Body of pancreas (tissue), 4 donors: ENCODE measurements at regions not wholly inside any gene's neighbourhood (a gene's known extent, or its start where the extent isn't known, plus 50 kb on each side); places are given as distances from the start of the nearest gene placed in this dataset.
"Not testable (repeated sequence)": the region's sequence is repeated elsewhere in the genome, so short reads cannot be mapped to it uniquely, and the experiment has no call there.

Experiments
- ATAC-seq: fragments of 150-250 bp; one replicate; pipeline ENCODE4 v1.9.1; 2016
- DNase-seq, 4 donors: peaks; one replicate each; pipeline ENCODE4 v3.0.0-alpha.2; 2019
- H3K27ac ChIP-seq, 4 donors: fragments of 200-600 bp; sonication (generic); 1 replicate in 3 of 4; 2 replicates in 1 of 4; pipeline versions ENCODE4 v1.5.1 to v1.6.1; 2016 to 2019; ENCODE audit warnings: mild to moderate bottlenecking in 1 of 4, mixed read lengths in 1 of 4, moderate library complexity in 1 of 4
- H3K27me3 ChIP-seq, 2 donors: fragments of 200-600 bp; sonication (generic); one replicate each; pipeline ENCODE4 v1.6.0; 2016; ENCODE audit warnings: mild to moderate bottlenecking in 1 of 2
- H3K36me3 ChIP-seq, 2 donors: fragments of 200-600 bp; sonication (generic); replicated peaks in 1 of 2; 2 replicates each; pipeline ENCODE4 v1.5.1; 2016; ENCODE audit warnings: low read depth in 2 of 2; ENCODE audit not compliant: insufficient read depth in 1 of 2
- H3K4me1 ChIP-seq: fragments of 200-600 bp; sonication (generic); one replicate; pipeline ENCODE4 v1.6.0; 2016
- H3K4me3 ChIP-seq, 2 donors: fragments of 200-600 bp; sonication (generic); 1 replicate in 1 of 2; 2 replicates in 1 of 2; pipeline ENCODE4 v1.5.1; 2016 to 2019
- H3K9me3 ChIP-seq, 3 donors: fragments of 200-600 bp; sonication (generic); 1 replicate in 2 of 3; 2 replicates in 1 of 3; pipeline ENCODE4 v1.5.1; 2016
- CTCF ChIP-seq, 7 experiments: fragments of 450-650 bp in 4 of 7; fragments of 200-600 bp in 3 of 7; sonication (generic) in 3 of 7; IDR thresholded peaks; one replicate each; pipeline ENCODE4 v1.5.1; 2016 to 2019; ENCODE audit warnings: antibody characterized with exemption in 7 of 7
- POLR2A ChIP-seq, 3 donors: fragments of 450-650 bp; IDR thresholded peaks; one replicate each; pipeline ENCODE4 v1.6.1; 2016; ENCODE audit warnings: antibody characterized with exemption in 3 of 3, mild to moderate bottlenecking in 2 of 3
- WGBS, 2 donors: methylation state at CpG; one replicate each; pipeline ENCODE4 v1.1.5; 2017; 5-methylcytosine and 5-hydroxymethylcytosine counted together
- intact Hi-C: fragments of 100-400 bp; cut with DNase I; formaldehyde crosslinking; loops from one replicate; pipeline ENCODE4 v1.15.1; 2023

GRCh38 chr3:191737742-191738141 is 276.8 kb downstream of the PYDC2 start:
- no peak for ATAC-seq
- WGBS, 2 donors: 60 to 88% methylated on average over 1 of the region's 1 CpG
- DNase-seq: no peak
- TF ChIP-seq POLR2A (IDR thresholded peaks at IDR 0.05) (no peak), CTCF (IDR thresholded peaks at IDR 0.05) (no peak)
- intact Hi-C loops: no loop called here
- Histone ChIP-seq H3K27ac (no peak overlapping the region), H3K9me3 (no peaks in the 10 kb centered on the region), H3K4me3 (no peak overlapping the region), H3K36me3 (no peaks in the 10 kb centered on the region), H3K4me1 (peaks cover 22% of the 10 kb centered on the region), H3K27me3 (no peaks in the 10 kb centered on the region)

GRCh38 chr3:191740712-191741111 is 279.7 kb downstream of the PYDC2 start:
- DNase-seq (peak in 3 of 4 donors; percentile 12 to 25 (median 14)), ATAC-seq (peak; percentile 24)
- Histone ChIP-seq H3K27me3 (no peaks in the 10 kb centered on the region), H3K4me3 (no peak overlapping the region), H3K36me3 (no peaks in the 10 kb centered on the region), H3K4me1 (peaks cover 22% of the 10 kb centered on the region), H3K27ac (no peak overlapping the region), H3K9me3 (no peaks in the 10 kb centered on the region)
- WGBS, 2 donors: 36% methylated on average over 2 of the region's 2 CpGs
- TF ChIP-seq CTCF (IDR thresholded peaks at IDR 0.05) (no peak), POLR2A (IDR thresholded peaks at IDR 0.05) (no peak)
- intact Hi-C loops: no loop called here

GRCh38 chr3:191741847-191742350 is 280.9 kb downstream of the PYDC2 start:
- intact Hi-C loops, H3K27me3 ChIP-seq, H3K27ac ChIP-seq, H3K9me3 ChIP-seq, H3K4me3 ChIP-seq, H3K36me3 ChIP-seq: not testable (repeated sequence)
- DNase-seq (peak; percentile 23 to 60 (median 32)), ATAC-seq (peak; percentile 65)
- WGBS, 2 donors: 60 to 64% methylated on average over 1 of the region's 1 CpG
- H3K4me1 ChIP-seq: peaks cover 22% of the 10 kb centered on the region

GRCh38 chr3:191743283-191743682 is 282.3 kb downstream of the PYDC2 start:
- no peak for ATAC-seq
- WGBS, 2 donors: 87 to 90% methylated on average over 11 of the region's 11 CpGs
- intact Hi-C loops: no loop called here
- TF ChIP-seq CTCF (IDR thresholded peaks at IDR 0.05) (no peak), POLR2A (IDR thresholded peaks at IDR 0.05) (no peak)
- Histone ChIP-seq H3K4me1 (peaks cover 22% of the 10 kb centered on the region), H3K27ac (no peak overlapping the region), H3K4me3 (no peak overlapping the region), H3K27me3 (no peaks in the 10 kb centered on the region), H3K9me3 (no peaks in the 10 kb centered on the region), H3K36me3 (no peaks in the 10 kb centered on the region)
- no peak for DNase-seq

GRCh38 chr3:191750618-191751017 is 289.7 kb downstream of the PYDC2 start:
- intact Hi-C loops: no loop called here
- WGBS, 2 donors: 69 to 75% methylated on average over 3 of the region's 3 CpGs
- H3K36me3 ChIP-seq: no peaks in the 10 kb centered on the region
- TF ChIP-seq POLR2A (IDR thresholded peaks at IDR 0.05) (no peak), CTCF (IDR thresholded peaks at IDR 0.05) (no peak)
- no peaks in the 10 kb centered on the region for H3K27me3 ChIP-seq
- H3K27ac ChIP-seq: no peak overlapping the region
- no peaks in the 10 kb centered on the region for H3K9me3 ChIP-seq
- H3K4me1 ChIP-seq: no peaks in the 10 kb centered on the region
- no peak overlapping the region for H3K4me3 ChIP-seq
- ATAC-seq (no peak), DNase-seq (no peak)
